ENCODE measurements at regions not wholly inside any gene's neighbourhood (a gene's known extent, or its start where the extent isn't known, plus 50 kb on each side); places are given as distances from the start of the nearest gene placed in this dataset.

- no peak overlapping the region for H3K4me3 ChIP-seq
- ChIA-PET CTCF (no interaction called here), POLR2A (no interaction called here)
- DNase-seq (ENCODE audit: low read depth in 1 of 2, low spot score in 1 of 2) (no peak), FAIRE-seq (no peak), ATAC-seq (no peak)
- WGBS (ENCODE audit: missing lambda C conversion rate) = 9% methylated on average over 18 of the region's 35 CpGs
- no peak overlapping the region for H3K4me2 ChIP-seq
- H3K27ac ChIP-seq = no peak overlapping the region
- H3K9me3 ChIP-seq = no peaks in the 10 kb centered on the region
- TF ChIP-seq NR3C1 (IDR thresholded peaks at IDR 0.05) (no peak), CHD4 (IDR thresholded peaks at IDR 0.05; ENCODE audit: borderline replicate concordance) (no peak), CTCF (IDR thresholded peaks at IDR 0.05) (no peak), JUNB (IDR thresholded peaks at IDR 0.05) (no peak), PHF8 (IDR thresholded peaks at IDR 0.05; ENCODE audit: borderline replicate concordance, low read depth) (no peak), ZFP36 (IDR thresholded peaks at IDR 0.05; ENCODE audit: borderline replicate concordance, partially characterized antibody) (no peak), ESRRA (IDR thresholded peaks at IDR 0.05; ENCODE audit: borderline replicate concordance, low read length) (no peak), ZSCAN20 (CRISPR knock-in tag; IDR thresholded peaks at IDR 0.05) (no peak), JUN (IDR thresholded peaks at IDR 0.05) (no peak), FOXS1 (CRISPR knock-in tag; IDR thresholded peaks at IDR 0.05) (no peak), E2F6 (IDR thresholded peaks at IDR 0.05; ENCODE audit: borderline replicate concordance, low read depth) (no peak), FOSL2 (IDR thresholded peaks at IDR 0.05) (no peak), FOSL2 (CRISPR knock-in tag; IDR thresholded peaks at IDR 0.05) (no peak), RFX5 (IDR thresholded peaks at IDR 0.05) (no peak), HDAC2 (IDR thresholded peaks at IDR 0.05) (no peak), SREBF2 (IDR thresholded peaks at IDR 0.05) (no peak), ATOH8 (CRISPR knock-in tag; IDR thresholded peaks at IDR 0.05; ENCODE audit: low read depth) (no peak)
- H3K4me1 ChIP-seq = no peaks in the 10 kb centered on the region
Observed at GRCh38 chr13:111893607-111894443, 173.1 kb upstream of the SOX1 start.

- POLR2A ChIA-PET = no interaction called here
- DNase-seq (ENCODE audit: low read depth in 1 of 2, low spot score in 1 of 2) = no peak
- TF ChIP-seq MAFK (IDR thresholded peaks at IDR 0.05; ENCODE audit: partially characterized antibody) (no peak), MAZ (IDR thresholded peaks at IDR 0.05; ENCODE audit: borderline replicate concordance, low read depth, low read length) (no peak)
- no peaks in the 10 kb centered on the region for H3K4me1 ChIP-seq
- CTCF ChIA-PET = no interaction called here
- WGBS (ENCODE audit: missing lambda C conversion rate) = 27% methylated on average over 21 of the region's 28 CpGs
- H3K9me3 ChIP-seq = no peaks in the 10 kb centered on the region
- no peak overlapping the region for H3K4me2 ChIP-seq
- no peak overlapping the region for H3K27ac ChIP-seq
- no peak for ATAC-seq
- H3K4me3 ChIP-seq = no peak overlapping the region
- FAIRE-seq = no peak
Observed at GRCh38 chr13:111895896-111896821, 170.8 kb upstream of the SOX1 start.

Measured in A549 (cell line).